ENCODE measurements at regions not wholly inside any gene's neighbourhood (a gene's known extent, or its start where the extent isn't known, plus 50 kb on each side); places are given as distances from the start of the nearest gene placed in this dataset.

DNA sequence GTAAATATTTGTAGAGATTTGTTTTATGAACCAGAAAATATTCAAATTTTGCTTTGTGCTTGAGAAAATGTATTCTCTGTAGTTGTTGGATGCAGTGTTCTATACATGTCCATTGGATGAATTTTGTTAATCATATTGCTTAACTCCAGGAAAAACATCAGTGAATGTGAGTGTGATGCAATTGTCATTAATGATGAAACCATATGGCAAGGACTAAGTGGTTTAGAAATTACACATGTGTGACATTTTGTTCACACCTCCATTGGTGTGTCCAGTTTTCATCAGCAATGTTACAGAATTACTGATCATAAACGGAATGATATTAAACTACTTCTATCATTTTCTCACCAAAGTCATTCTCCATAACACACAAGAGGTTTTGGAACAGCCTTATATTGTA is 151.8 kb upstream of the ST6GALNAC5 start:
- no peak overlapping the region for H3K4me2 ChIP-seq (ENCODE audit: insufficient read depth, low read length)
- ChIA-PET CTCF (no interaction called here), POLR2A (no interaction called here)
- FAIRE-seq (no peak), DNase-seq (ENCODE audit: low read depth, low spot score) (no peak)
- no peaks in the 10 kb centered on the region for H4K20me1 ChIP-seq (replicated peaks; ENCODE audit: control insufficient read depth, extremely low read depth, insufficient read depth, low read length)
- H3K9me1 ChIP-seq (replicated peaks; ENCODE audit: control insufficient read depth, extremely low read depth, insufficient read depth, low read length) = no peaks in the 10 kb centered on the region
- no peaks in the 10 kb centered on the region for H3K4me1 ChIP-seq (ENCODE audit: control insufficient read depth, extremely low read depth, insufficient read depth, low read length)
- no peaks in the 10 kb centered on the region for H3K79me2 ChIP-seq (ENCODE audit: control insufficient read depth, insufficient read depth, low read length)
- no peak overlapping the region for H3K4me3 ChIP-seq (replicated peaks in 1 of 3; ENCODE audit: insufficient read depth in 1 of 3, low read depth in 1 of 3, low read length in 3 of 3)
- dilution Hi-C loops (cut with MboI; ENCODE audit: extremely low pct_ligation_motif_present, low sequenced_read_pairs) = no loop called here
- no peaks in the 10 kb centered on the region for H3K36me3 ChIP-seq (ENCODE audit: control insufficient read depth in 2 of 2, extremely low read depth in 1 of 2, insufficient read depth in 2 of 2, low read length in 2 of 2)
- no peak overlapping the region for H2AFZ ChIP-seq (ENCODE audit: low read depth, low read length)
- TF ChIP-seq GATA2 (IDR thresholded peaks at IDR 0.05; ENCODE audit: insufficient read depth, insufficient read length, low read depth, low read length) (no peak), MYC (IDR thresholded peaks at IDR 0.05; ENCODE audit: low read depth, low read length) (no peak), EZH2 (IDR thresholded peaks at IDR 0.05; ENCODE audit: borderline replicate concordance, low read depth, low read length, severe bottlenecking) (no peak), FOS (IDR thresholded peaks at IDR 0.05; ENCODE audit: borderline replicate concordance, insufficient read depth, low read length) (no peak), POLR2AphosphoS5 (IDR thresholded peaks at IDR 0.05; ENCODE audit: insufficient read depth, low read depth, low read length) (no peak), POLR2A (IDR thresholded peaks at IDR 0.05; ENCODE audit: low read depth, low read length) (no peak), JUN (IDR thresholded peaks at IDR 0.05; ENCODE audit: borderline replicate concordance, insufficient read depth, insufficient read length, low read depth) (no peak)
- TF ChIP-seq, protein P1, sequence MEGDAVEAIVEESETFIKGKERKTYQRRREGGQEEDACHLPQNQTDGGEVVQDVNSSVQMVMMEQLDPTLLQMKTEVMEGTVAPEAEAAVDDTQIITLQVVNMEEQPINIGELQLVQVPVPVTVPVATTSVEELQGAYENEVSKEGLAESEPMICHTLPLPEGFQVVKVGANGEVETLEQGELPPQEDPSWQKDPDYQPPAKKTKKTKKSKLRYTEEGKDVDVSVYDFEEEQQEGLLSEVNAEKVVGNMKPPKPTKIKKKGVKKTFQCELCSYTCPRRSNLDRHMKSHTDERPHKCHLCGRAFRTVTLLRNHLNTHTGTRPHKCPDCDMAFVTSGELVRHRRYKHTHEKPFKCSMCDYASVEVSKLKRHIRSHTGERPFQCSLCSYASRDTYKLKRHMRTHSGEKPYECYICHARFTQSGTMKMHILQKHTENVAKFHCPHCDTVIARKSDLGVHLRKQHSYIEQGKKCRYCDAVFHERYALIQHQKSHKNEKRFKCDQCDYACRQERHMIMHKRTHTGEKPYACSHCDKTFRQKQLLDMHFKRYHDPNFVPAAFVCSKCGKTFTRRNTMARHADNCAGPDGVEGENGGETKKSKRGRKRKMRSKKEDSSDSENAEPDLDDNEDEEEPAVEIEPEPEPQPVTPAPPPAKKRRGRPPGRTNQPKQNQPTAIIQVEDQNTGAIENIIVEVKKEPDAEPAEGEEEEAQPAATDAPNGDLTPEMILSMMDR (IDR thresholded peaks at IDR 0.05; ENCODE audit: extremely low read depth in 1 of 2, insufficient read depth in 1 of 2, low read depth in 1 of 2, low read length in 2 of 2) = no peak
- TF ChIP-seq, protein P2, sequence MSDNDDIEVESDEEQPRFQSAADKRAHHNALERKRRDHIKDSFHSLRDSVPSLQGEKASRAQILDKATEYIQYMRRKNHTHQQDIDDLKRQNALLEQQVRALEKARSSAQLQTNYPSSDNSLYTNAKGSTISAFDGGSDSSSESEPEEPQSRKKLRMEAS (IDR thresholded peaks at IDR 0.05; ENCODE audit: insufficient read depth, insufficient read length) = no peak
- intact Hi-C loops (cut with micrococcal nuclease) = no loop called here
- no TSS peak for BruUV-seq (replicated peaks)
- H3K27me3 ChIP-seq (ENCODE audit: control insufficient read depth in 2 of 2, insufficient read depth in 2 of 2, low read length in 2 of 2) = peaks cover 0 to 2% of the 10 kb centered on the region in 2 experiments
- H3K9me3 ChIP-seq (replicated peaks; ENCODE audit: control insufficient read depth, insufficient read depth, low read length) = no peaks in the 10 kb centered on the region
- no peak overlapping the region for H3K9ac ChIP-seq (replicated peaks; ENCODE audit: extremely low read depth, insufficient read depth, low read length)
- no peak overlapping the region for H3K27ac ChIP-seq (ENCODE audit: insufficient read depth, low read depth, low read length)
